ENCODE measurements at regions not wholly inside any gene's neighbourhood (a gene's known extent, or its start where the extent isn't known, plus 50 kb on each side); places are given as distances from the start of the nearest gene placed in this dataset.
"Not testable (repeated sequence)": the region's sequence is repeated elsewhere in the genome, so short reads cannot be mapped to it uniquely, and the experiment has no call there.

- no peak for TF ChIP-seq OSR1 (CRISPR knock-in tag; IDR thresholded peaks at IDR 0.05)
- peak; percentile 82 for TF ChIP-seq PPARA (CRISPR knock-in tag; IDR thresholded peaks at IDR 0.05; ENCODE audit: borderline replicate concordance)
- TF ChIP-seq TCF4 (CRISPR knock-in tag; IDR thresholded peaks at IDR 0.05; ENCODE audit: borderline replicate concordance), result peak; percentile 100
- peak; percentile 49; the same call in 1 of the 2 replicates for TF ChIP-seq ARNTL (CRISPR knock-in tag; IDR thresholded peaks at IDR 0.05; ENCODE audit: borderline replicate concordance, low read depth)
- TF ChIP-seq SNAI2 (CRISPR knock-in tag; IDR thresholded peaks at IDR 0.05), result peak; percentile 99
- no peak for TF ChIP-seq TOX (CRISPR knock-in tag; IDR thresholded peaks at IDR 0.05; ENCODE audit: borderline replicate concordance)
- no peak for TF ChIP-seq ZC3H10 (CRISPR knock-in tag; IDR thresholded peaks at IDR 0.05)
- TF ChIP-seq, protein P1, sequence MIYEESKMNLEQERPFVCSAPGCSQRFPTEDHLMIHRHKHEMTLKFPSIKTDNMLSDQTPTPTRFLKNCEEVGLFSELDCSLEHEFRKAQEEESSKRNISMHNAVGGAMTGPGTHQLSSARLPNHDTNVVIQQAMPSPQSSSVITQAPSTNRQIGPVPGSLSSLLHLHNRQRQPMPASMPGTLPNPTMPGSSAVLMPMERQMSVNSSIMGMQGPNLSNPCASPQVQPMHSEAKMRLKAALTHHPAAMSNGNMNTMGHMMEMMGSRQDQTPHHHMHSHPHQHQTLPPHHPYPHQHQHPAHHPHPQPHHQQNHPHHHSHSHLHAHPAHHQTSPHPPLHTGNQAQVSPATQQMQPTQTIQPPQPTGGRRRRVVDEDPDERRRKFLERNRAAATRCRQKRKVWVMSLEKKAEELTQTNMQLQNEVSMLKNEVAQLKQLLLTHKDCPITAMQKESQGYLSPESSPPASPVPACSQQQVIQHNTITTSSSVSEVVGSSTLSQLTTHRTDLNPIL (CRISPR knock-in tag; IDR thresholded peaks at IDR 0.05; ENCODE audit: low read depth), result peak; percentile 99
Observed at GRCh38 chr7:110421490-110422241, 669.3 kb upstream of the LRRN3 start (continued).

DNA sequence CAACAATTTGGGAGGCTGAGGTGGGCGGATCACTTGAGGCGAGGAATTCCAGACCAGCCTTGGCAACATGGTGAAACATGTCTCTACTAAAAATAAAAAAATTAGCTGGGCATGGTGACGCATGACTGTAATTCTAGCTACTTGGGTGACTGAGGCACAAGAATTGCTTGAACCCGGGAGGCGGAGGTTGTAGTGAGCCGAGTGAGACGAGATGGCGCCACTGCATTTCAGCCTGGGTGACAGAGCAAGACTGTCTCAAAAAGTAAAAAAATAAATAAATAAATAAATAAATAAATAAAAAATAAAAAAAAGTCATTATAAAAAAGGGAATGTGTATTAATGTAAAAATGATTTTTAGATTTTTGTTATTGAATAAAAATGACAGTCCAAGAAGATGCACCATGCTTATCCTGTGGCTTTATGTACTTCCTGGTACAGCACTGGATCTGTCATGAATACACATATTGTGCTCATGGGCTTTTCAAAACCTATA is 658.8 kb upstream of the LRRN3 start:
- ATAC-seq, result no peak
- TF ChIP-seq, protein P2, sequence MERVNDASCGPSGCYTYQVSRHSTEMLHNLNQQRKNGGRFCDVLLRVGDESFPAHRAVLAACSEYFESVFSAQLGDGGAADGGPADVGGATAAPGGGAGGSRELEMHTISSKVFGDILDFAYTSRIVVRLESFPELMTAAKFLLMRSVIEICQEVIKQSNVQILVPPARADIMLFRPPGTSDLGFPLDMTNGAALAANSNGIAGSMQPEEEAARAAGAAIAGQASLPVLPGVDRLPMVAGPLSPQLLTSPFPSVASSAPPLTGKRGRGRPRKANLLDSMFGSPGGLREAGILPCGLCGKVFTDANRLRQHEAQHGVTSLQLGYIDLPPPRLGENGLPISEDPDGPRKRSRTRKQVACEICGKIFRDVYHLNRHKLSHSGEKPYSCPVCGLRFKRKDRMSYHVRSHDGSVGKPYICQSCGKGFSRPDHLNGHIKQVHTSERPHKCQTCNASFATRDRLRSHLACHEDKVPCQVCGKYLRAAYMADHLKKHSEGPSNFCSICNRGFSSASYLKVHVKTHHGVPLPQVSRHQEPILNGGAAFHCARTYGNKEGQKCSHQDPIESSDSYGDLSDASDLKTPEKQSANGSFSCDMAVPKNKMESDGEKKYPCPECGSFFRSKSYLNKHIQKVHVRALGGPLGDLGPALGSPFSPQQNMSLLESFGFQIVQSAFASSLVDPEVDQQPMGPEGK (CRISPR knock-in tag; IDR thresholded peaks at IDR 0.05; ENCODE audit: borderline replicate concordance), result no peak
- no peak for TF ChIP-seq ZC3H10 (CRISPR knock-in tag; IDR thresholded peaks at IDR 0.05)
- TF ChIP-seq ISL1 (CRISPR knock-in tag; IDR thresholded peaks at IDR 0.05), result no peak
- TF ChIP-seq RARB (CRISPR knock-in tag; IDR thresholded peaks at IDR 0.05), result no peak
- TF ChIP-seq POU6F1 (CRISPR knock-in tag; IDR thresholded peaks at IDR 0.05; ENCODE audit: borderline replicate concordance, low read depth), result no peak
- no peak for TF ChIP-seq TCF4 (CRISPR knock-in tag; IDR thresholded peaks at IDR 0.05; ENCODE audit: borderline replicate concordance)
- no peak for TF ChIP-seq SNAI2 (CRISPR knock-in tag; IDR thresholded peaks at IDR 0.05)

DNA sequence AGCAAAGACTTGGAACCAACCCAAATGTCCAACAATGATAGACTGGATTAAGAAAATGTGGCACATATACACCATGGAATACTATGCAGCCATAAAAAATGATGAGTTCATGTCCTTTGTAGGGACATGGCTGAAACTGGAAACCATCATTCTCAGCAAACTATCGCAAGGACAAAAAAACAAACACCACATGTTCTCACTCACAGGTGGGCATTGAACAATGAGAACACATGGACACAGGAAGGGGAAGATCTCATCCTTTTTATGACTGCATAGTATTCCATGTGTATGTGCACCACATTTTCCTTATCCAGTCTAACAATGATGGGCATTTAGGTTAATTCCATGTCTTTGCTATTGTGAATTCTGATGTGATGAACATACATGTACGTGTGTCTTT is 652.0 kb upstream of the LRRN3 start:
- ATAC-seq, result not testable (repeated sequence)

GRCh38 chr7:110442381-110442837 is 648.5 kb upstream of the LRRN3 start:
- ATAC-seq, result peak; percentile 38; the same call in 1 of the 3 replicates
- TF ChIP-seq ZFP3 (CRISPR knock-in tag; IDR thresholded peaks at IDR 0.05) (no peak), ESRRG (CRISPR knock-in tag; IDR thresholded peaks at IDR 0.05) (peak; percentile 80; the same call in 1 of the 2 replicates), TCF4 (CRISPR knock-in tag; IDR thresholded peaks at IDR 0.05; ENCODE audit: borderline replicate concordance) (peak; percentile 95), ZNF70 (CRISPR knock-in tag; IDR thresholded peaks at IDR 0.05) (no peak), ZC3H10 (CRISPR knock-in tag; IDR thresholded peaks at IDR 0.05) (no peak), OSR1 (CRISPR knock-in tag; IDR thresholded peaks at IDR 0.05) (no peak), ZFP30 (CRISPR knock-in tag; IDR thresholded peaks at IDR 0.05) (no peak), RARB (CRISPR knock-in tag; IDR thresholded peaks at IDR 0.05) (no peak), SNAI2 (CRISPR knock-in tag; IDR thresholded peaks at IDR 0.05) (no peak), GLIS3 (CRISPR knock-in tag; IDR thresholded peaks at IDR 0.05) (no peak), ZNF565 (CRISPR knock-in tag; conservative IDR thresholded peaks at IDR 0.05; ENCODE audit: low read depth) (no peak), ISL1 (CRISPR knock-in tag; IDR thresholded peaks at IDR 0.05) (peak; percentile 27; the same call in 1 of the 2 replicates), ZNF8 (CRISPR knock-in tag; IDR thresholded peaks at IDR 0.05) (peak; percentile 19; the same call in 1 of the 2 replicates), PPARA (CRISPR knock-in tag; IDR thresholded peaks at IDR 0.05; ENCODE audit: borderline replicate concordance) (no peak), BACH2 (CRISPR knock-in tag; IDR thresholded peaks at IDR 0.05; ENCODE audit: borderline replicate concordance) (peak; percentile 59; the same call in 1 of the 2 replicates), POU6F1 (CRISPR knock-in tag; IDR thresholded peaks at IDR 0.05; ENCODE audit: borderline replicate concordance, low read depth) (no peak)
- TF ChIP-seq, protein P2 (CRISPR knock-in tag; IDR thresholded peaks at IDR 0.05; ENCODE audit: borderline replicate concordance), result no peak
- TF ChIP-seq, protein P3, sequence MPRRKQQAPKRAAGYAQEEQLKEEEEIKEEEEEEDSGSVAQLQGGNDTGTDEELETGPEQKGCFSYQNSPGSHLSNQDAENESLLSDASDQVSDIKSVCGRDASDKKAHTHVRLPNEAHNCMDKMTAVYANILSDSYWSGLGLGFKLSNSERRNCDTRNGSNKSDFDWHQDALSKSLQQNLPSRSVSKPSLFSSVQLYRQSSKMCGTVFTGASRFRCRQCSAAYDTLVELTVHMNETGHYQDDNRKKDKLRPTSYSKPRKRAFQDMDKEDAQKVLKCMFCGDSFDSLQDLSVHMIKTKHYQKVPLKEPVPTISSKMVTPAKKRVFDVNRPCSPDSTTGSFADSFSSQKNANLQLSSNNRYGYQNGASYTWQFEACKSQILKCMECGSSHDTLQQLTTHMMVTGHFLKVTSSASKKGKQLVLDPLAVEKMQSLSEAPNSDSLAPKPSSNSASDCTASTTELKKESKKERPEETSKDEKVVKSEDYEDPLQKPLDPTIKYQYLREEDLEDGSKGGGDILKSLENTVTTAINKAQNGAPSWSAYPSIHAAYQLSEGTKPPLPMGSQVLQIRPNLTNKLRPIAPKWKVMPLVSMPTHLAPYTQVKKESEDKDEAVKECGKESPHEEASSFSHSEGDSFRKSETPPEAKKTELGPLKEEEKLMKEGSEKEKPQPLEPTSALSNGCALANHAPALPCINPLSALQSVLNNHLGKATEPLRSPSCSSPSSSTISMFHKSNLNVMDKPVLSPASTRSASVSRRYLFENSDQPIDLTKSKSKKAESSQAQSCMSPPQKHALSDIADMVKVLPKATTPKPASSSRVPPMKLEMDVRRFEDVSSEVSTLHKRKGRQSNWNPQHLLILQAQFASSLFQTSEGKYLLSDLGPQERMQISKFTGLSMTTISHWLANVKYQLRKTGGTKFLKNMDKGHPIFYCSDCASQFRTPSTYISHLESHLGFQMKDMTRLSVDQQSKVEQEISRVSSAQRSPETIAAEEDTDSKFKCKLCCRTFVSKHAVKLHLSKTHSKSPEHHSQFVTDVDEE (CRISPR knock-in tag; IDR thresholded peaks at IDR 0.05), result peak; percentile 93
- TF ChIP-seq, protein P1 (CRISPR knock-in tag; IDR thresholded peaks at IDR 0.05; ENCODE audit: low read depth), result no peak

Measured in SK-N-SH treated with all-trans-retinoic acid at 6 μM for 48 hours (cell line).